ENCODE measurements at regions not wholly inside any gene's neighbourhood (a gene's known extent, or its start where the extent isn't known, plus 50 kb on each side); places are given as distances from the start of the nearest gene placed in this dataset. TPM values are rescaled to one million over a fixed set of nuclear protein-coding genes. Genes with fewer than 3 reads are reported as not detected.

- TF ChIP-seq CTCF (IDR thresholded peaks at IDR 0.05) = no peak
- no peak for DNase-seq (ENCODE audit: low spot score)
- ATAC-seq (ENCODE audit: low FRiP score) = no peak
Observed at GRCh38 chr4:184968366-184968765, 49.9 kb upstream of the HELT start.

Small RNA genes lying in the stretch of these regions (small RNA-seq; reads per million reads assigned to genes)
- not detected for gene MIR4455
